ENCODE measurements at regions not wholly inside any gene's neighbourhood (a gene's known extent, or its start where the extent isn't known, plus 50 kb on each side); places are given as distances from the start of the nearest gene placed in this dataset.

DNA sequence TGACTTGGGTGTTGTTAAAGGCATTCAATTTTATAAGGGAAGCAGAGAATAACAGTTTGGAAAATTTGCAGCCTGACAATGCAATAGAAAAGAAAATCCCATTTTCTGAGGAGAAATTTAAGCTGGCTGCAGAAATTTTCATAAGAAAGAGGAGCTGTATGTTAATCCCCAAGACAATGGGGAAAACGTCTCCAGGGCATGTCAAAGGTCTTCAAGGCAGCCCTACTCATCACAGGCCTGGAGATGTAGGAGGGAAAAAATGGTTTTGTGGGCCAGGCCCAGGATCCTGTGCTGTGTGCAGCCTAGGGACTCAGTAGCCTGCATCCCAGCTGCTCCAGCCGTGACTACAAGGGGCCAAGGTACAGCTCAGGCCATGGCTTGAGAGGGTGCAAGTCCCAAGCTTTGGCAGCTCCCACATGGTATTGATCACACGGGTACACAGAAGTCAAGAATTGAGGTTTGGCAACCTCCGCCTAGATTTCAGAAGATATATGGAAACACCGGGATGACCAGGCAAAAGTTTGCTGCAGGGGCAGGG is 846.4 kb downstream of the C12orf50 start:
- no peaks in the 10 kb centered on the region for H3K27me3 Mint-ChIP-seq
- DNase-seq (ENCODE audit: low spot score in 2 of 2) (no peak), ATAC-seq (ENCODE audit: low read depth) (no peak)
- H3K36me3 Mint-ChIP-seq = no peaks in the 10 kb centered on the region
- H3K27ac Mint-ChIP-seq = no peak overlapping the region
- H3K4me1 Mint-ChIP-seq = no peaks in the 10 kb centered on the region
- no peak overlapping the region for H3K4me3 Mint-ChIP-seq
- peaks cover 2% of the 10 kb centered on the region for H3K9me3 Mint-ChIP-seq

DNA sequence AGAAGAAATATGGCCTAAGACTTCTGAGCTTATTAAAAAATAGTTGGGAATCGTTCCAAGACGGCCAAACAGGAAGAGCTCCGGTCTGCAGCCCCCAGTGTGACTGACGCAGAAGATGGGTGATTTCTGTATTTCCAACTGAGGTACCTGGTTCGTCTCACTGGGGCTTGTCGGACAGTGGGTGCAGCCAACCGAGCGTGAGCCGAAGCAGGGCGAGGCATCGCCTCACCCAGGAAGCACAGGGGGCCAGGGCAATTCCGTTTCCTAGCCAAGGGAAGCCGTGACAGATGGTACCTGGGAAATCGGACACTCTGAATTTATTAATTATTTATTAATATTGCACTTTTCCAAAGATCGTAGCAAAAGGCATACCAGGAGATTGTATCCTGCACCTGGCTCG is 857.8 kb downstream of the C12orf50 start:
- H3K9me3 Mint-ChIP-seq = peaks cover 4% of the 10 kb centered on the region
- H3K27ac Mint-ChIP-seq = no peak overlapping the region
- peaks cover 1% of the 10 kb centered on the region for H3K27me3 Mint-ChIP-seq
- no peaks in the 10 kb centered on the region for H3K4me1 Mint-ChIP-seq
- H3K36me3 Mint-ChIP-seq = peaks cover 3% of the 10 kb centered on the region
- DNase-seq (ENCODE audit: low spot score in 2 of 2) (no peak), ATAC-seq (ENCODE audit: low read depth) (no peak)
- no peak overlapping the region for H3K4me3 Mint-ChIP-seq

DNA sequence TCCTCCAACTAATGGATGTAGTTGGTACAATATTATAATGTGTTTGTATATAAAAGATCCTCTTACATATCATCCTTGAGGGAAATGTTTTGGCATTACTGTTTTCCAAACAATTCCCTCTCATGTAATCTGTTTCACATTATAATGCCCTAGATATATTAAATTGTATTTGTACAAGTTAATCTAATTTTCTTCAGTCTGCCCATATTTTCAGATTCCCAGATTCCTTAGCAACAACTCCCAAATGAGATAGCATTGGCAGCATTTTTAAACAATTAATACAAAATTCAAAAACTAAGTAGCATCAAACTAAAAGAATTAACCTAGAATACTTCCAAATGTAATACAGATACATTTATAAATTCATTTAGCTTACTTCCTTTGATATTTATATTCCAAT is 860.2 kb downstream of the C12orf50 start:
- no peak overlapping the region for H3K27ac Mint-ChIP-seq
- H3K4me3 Mint-ChIP-seq = no peak overlapping the region
- H3K9me3 Mint-ChIP-seq = peaks cover 9% of the 10 kb centered on the region
- no peak for DNase-seq (ENCODE audit: low spot score in 2 of 2)
- H3K36me3 Mint-ChIP-seq = peaks cover 3% of the 10 kb centered on the region
- no peaks in the 10 kb centered on the region for H3K4me1 Mint-ChIP-seq
- peaks cover 1% of the 10 kb centered on the region for H3K27me3 Mint-ChIP-seq
- ATAC-seq (ENCODE audit: low read depth) = no peak

DNA sequence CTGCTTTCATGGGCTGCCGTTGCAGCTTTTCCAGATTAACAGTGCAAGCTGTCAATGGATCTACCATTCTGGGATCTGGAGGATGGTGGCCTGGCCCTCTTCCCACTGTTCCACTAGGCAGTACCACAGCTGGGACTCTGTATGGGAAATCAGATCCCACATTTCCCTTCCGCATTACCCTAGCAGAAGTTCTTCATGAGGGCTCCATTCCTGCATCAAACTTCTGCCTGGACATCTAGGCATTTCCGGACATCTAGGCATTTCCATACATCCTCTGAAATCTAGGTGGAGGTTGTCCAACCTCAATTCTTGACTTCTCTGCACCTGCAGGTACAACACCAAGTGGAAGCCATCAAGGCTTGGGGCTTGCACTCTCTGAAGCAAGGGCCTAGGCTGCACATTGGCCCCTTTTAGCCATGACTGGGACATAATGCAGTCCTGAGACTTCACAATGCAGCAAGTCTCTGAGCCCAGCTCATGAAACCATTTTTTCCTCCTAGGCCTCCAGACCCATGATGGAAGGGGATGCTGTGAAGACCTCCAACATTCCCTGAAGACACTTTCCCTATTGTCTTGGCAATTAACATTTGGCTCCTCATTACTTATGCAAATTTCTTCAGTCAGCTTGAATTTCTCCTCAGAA is 863.3 kb downstream of the C12orf50 start:
- ATAC-seq (ENCODE audit: low read depth) (no peak), DNase-seq (ENCODE audit: low spot score in 2 of 2) (no peak)
- no peak overlapping the region for H3K27ac Mint-ChIP-seq
- no peaks in the 10 kb centered on the region for H3K4me1 Mint-ChIP-seq
- peaks cover 1% of the 10 kb centered on the region for H3K36me3 Mint-ChIP-seq
- H3K27me3 Mint-ChIP-seq = no peaks in the 10 kb centered on the region
- H3K9me3 Mint-ChIP-seq = peaks cover 7% of the 10 kb centered on the region
- no peak overlapping the region for H3K4me3 Mint-ChIP-seq

DNA sequence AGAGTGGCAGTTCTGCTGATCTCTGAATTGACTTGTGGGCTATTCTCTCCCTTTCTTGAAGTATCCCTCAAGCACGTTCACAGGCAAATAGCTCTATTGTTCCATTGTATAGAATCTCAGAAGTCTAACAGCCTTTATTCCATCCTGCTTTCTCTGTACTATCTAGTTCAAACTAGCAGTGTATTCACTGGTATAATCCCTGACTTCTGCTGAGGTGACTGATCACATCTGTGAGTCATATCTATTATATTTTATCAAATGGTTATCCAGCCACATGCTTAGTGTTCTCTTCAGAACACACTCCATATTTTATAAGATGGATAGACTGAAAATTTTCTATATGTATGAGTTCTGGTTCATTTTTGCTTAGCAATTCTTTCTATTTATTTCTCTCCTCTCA is 866.1 kb downstream of the C12orf50 start:
- H3K4me1 Mint-ChIP-seq = no peaks in the 10 kb centered on the region
- ATAC-seq (ENCODE audit: low read depth) (no peak), DNase-seq (ENCODE audit: low spot score in 2 of 2) (no peak)
- no peak overlapping the region for H3K27ac Mint-ChIP-seq
- H3K4me3 Mint-ChIP-seq = no peak overlapping the region
- H3K36me3 Mint-ChIP-seq = no peaks in the 10 kb centered on the region
- H3K27me3 Mint-ChIP-seq = no peaks in the 10 kb centered on the region
- H3K9me3 Mint-ChIP-seq = peaks cover 7% of the 10 kb centered on the region

DNA sequence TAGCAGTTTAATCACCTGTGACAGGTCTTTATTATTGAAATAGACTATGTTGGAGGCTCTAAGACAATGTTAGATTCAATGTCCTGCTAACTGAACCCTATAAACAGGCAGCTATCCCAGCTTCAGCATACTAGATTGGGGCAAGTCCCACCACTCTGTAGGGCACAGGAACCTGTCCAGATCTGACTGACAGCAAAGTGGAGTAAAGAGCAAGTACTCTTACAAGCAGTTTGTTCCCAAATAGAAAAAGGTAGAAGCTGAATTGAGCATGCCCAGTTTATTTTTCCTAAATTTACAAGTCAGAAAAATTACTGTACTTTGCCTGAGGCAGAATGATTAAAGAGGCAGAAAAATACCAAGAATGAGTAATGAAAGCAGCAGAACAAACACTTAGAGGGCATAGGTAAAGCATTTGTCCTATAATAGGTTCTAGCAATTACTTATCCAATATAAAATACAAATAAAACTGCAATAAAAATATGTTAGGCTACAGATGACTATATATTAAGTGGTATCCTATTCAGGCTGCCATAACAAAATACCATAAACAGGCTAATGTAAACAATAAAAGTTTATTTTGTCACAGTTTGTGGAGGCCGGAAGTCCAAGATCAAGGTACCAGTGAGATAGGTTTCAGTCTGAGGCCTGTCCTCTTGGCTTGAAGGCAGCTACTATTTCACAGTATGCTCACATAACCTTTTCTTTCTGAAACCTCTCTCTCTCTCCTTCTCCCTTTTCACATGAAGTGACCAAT is 868.2 kb downstream of the C12orf50 start:
- Mint-ChIP-seq H3K27ac (no peak overlapping the region), H3K36me3 (no peaks in the 10 kb centered on the region), H3K4me1 (no peaks in the 10 kb centered on the region), H3K9me3 (peaks cover 7% of the 10 kb centered on the region), H3K4me3 (no peak overlapping the region), H3K27me3 (no peaks in the 10 kb centered on the region)
- no peak for DNase-seq (ENCODE audit: low spot score in 2 of 2)
- no peak for ATAC-seq (ENCODE audit: low read depth)

DNA sequence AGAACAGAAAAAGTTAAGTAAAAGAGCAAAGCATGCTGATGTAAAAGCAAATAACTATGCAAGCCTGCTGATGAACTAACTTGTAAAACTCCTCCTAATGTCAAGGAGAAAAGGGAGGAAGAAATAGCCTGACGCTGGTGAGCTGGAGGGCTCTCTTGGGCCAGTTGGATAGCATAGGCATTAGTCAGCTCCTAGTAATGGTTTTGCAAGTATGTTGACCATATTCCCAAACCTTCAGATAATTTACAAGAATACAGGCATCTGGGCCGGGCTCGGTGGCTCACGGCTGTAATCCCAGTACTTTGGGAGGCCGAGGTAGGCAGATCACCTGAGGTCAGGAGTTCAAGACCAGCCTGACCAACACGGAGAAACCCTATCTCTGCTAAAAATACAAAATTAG is 871.4 kb downstream of the C12orf50 start:
- Mint-ChIP-seq H3K4me1 (no peaks in the 10 kb centered on the region), H3K4me3 (no peak overlapping the region), H3K27ac (no peak overlapping the region), H3K27me3 (no peaks in the 10 kb centered on the region), H3K36me3 (no peaks in the 10 kb centered on the region), H3K9me3 (no peaks in the 10 kb centered on the region)
- DNase-seq (ENCODE audit: low spot score in 2 of 2) (no peak), ATAC-seq (ENCODE audit: low read depth) (no peak)

DNA sequence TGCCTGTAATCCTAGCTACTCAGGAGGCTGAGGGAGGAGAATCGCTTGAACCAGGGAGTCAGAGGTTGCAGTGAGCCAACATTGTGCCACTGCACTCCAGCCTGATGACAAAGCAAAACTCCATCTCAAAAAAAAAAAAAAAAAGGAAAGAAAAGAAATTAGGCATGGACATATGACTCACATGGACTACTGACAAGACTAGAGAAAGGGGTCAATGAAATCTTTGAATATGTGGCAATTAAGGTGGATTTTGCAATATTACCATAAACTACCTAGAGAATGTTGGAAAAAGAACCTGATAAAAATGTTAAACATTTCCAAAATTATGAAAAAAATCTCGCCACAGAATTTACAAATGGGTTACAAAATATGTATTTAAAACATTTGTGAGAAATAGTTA is 873.6 kb downstream of the C12orf50 start:
- no peak overlapping the region for H3K27ac Mint-ChIP-seq
- no peaks in the 10 kb centered on the region for H3K4me1 Mint-ChIP-seq
- no peak for DNase-seq (ENCODE audit: low spot score in 2 of 2)
- H3K27me3 Mint-ChIP-seq = no peaks in the 10 kb centered on the region
- no peak overlapping the region for H3K4me3 Mint-ChIP-seq
- ATAC-seq (ENCODE audit: low read depth) = no peak
- no peaks in the 10 kb centered on the region for H3K9me3 Mint-ChIP-seq
- H3K36me3 Mint-ChIP-seq = no peaks in the 10 kb centered on the region

DNA sequence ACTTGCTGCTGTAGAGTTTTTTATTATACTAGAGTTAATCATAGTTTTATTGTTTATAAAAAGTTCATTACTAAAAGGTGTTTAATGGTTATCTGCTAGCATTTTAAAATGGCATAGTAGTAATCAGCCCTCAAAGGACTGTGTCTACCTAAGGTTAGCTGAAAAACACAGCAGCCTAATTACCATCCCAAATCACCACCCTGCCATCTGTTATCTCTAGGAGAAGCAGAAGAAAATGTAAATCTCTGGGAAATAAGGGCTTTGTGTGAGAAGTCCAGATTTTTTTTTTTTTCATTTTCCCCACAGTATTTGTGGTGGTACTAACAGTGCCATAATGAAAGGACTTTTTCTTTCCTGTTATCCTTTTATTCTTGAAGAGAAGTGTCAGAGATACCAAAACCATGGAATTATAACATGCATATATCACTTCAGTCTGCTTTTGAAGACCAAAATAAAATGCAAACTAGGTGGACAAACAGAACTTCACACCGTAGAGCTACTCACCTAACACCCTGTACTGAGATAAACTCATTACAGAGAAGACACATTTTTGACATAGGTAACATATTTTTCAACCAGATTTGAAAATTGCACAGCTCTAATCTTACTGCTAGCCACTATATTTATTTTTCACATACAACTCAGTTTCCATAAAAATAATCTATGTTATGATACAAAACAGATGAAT is 876.2 kb downstream of the C12orf50 start:
- no peak overlapping the region for H3K27ac Mint-ChIP-seq

DNA sequence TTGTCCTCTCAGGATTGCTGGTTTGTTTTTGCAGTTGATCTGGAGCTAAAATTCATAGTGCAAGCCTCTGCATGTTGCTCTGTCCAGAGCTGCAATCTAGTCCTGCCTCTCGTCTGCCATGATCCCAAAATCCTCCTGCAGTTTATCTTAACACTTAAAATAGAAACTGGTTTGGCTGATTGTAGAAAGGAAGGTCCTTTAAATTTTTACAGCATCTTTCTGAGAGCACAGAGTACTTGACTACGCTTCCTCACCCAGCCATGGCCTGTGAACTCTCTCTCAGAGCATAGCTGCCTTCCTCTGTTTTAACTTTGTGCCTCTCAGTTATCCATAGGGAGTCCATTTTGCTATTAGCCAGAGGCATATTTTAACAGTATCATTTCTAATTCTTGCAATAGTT is 877.1 kb downstream of the C12orf50 start:
- peaks cover 2% of the 10 kb centered on the region for H3K9me3 Mint-ChIP-seq
- no peaks in the 10 kb centered on the region for H3K27me3 Mint-ChIP-seq
- no peak for ATAC-seq (ENCODE audit: low read depth)
- no peaks in the 10 kb centered on the region for H3K4me1 Mint-ChIP-seq
- H3K36me3 Mint-ChIP-seq = no peaks in the 10 kb centered on the region
- no peak overlapping the region for H3K4me3 Mint-ChIP-seq
- DNase-seq (ENCODE audit: low spot score in 2 of 2) = no peak
- H3K27ac Mint-ChIP-seq = no peak overlapping the region

More for the DNA sequence above, 876.2 kb downstream of the C12orf50 start:
- no peaks in the 10 kb centered on the region for H3K36me3 Mint-ChIP-seq
- no peaks in the 10 kb centered on the region for H3K27me3 Mint-ChIP-seq
- ATAC-seq (ENCODE audit: low read depth) (no peak), DNase-seq (ENCODE audit: low spot score in 2 of 2) (no peak)
- H3K4me3 Mint-ChIP-seq = no peak overlapping the region
- H3K4me1 Mint-ChIP-seq = no peaks in the 10 kb centered on the region
- peaks cover 2% of the 10 kb centered on the region for H3K9me3 Mint-ChIP-seq

DNA sequence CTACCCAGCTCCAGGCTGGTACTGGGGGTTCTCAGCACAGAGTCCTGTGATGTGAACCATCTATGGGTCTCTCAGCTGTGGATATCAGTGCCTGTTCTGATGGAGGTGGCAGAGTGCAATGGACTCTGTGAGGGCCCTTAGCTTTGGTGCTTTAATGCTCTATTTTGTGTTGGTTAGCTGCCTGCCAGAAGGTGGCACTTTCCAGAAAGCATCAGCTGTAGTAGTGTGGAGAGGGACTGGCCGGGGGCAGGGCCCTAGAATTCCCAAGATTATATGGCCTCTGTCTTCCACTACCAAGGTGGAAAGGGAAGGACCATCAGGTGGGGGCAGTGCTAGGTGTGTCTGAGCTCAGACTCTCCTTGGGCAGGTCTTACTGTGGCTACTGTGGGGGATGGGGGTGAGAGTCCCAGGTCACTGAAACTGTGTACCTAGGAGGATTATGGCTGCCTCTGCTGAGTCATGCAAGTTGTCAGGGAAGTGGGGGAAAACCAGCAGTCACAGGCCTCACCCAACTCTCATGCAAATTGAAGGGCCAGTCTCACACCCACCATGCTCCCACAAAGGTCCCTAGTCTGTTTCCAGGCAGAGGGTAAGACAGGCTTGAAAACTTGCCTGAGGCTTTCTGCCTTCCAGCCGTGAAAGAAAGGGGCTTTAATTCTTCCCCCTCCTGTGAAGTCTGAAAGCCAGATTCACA is 878.1 kb downstream of the C12orf50 start:
- H3K4me1 Mint-ChIP-seq = no peaks in the 10 kb centered on the region
- H3K4me3 Mint-ChIP-seq = no peak overlapping the region
- no peaks in the 10 kb centered on the region for H3K36me3 Mint-ChIP-seq

DNA sequence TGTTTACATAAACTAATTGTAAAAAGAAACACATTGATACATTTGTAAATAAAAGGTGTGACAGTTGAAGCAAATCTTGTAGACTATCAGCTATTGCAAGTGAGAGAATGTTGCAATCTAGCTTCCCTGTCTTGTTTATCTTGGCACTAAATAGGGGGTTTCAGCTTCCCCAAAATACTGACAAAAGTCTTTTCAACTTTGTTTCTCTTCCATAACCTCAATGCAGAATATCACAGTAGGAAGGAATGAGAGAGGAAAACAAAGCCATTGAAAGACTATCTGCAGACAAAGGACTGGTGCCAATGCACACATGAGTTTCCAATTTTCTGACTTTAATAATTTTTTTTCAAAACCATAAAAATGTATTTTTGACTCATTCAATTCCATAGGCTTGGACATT is 886.2 kb upstream of the MGAT4C start:
- H3K4me1 Mint-ChIP-seq = no peaks in the 10 kb centered on the region
- no peaks in the 10 kb centered on the region for H3K9me3 Mint-ChIP-seq
- DNase-seq (ENCODE audit: low spot score in 2 of 2) (no peak), ATAC-seq (ENCODE audit: low read depth) (no peak)
- no peak overlapping the region for H3K4me3 Mint-ChIP-seq
- no peak overlapping the region for H3K27ac Mint-ChIP-seq
- no peaks in the 10 kb centered on the region for H3K36me3 Mint-ChIP-seq
- no peaks in the 10 kb centered on the region for H3K27me3 Mint-ChIP-seq

More for the DNA sequence above, 878.1 kb downstream of the C12orf50 start:
- no peak for DNase-seq (ENCODE audit: low spot score in 2 of 2)
- Mint-ChIP-seq H3K27ac (no peak overlapping the region), H3K27me3 (no peaks in the 10 kb centered on the region), H3K9me3 (peaks cover 2% of the 10 kb centered on the region)
- ATAC-seq (ENCODE audit: low read depth) = no peak

DNA sequence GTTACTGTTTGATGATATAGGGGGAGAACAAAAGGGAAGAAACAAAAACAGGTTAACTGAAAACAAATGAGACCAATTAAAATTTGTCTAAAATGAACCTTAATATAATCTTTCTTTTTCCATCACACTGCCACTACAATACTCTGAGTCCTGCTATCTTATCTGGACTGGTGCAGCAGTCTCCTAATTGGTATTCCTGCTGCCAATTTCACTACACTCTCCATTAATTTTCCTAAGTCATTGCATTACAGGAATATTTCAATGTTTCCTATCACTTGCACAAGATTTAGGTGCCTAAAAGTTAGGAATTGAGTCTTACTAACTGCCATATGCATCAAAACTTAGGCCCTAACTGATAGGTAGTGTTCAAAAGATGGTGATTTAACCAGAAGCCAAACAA is 884.9 kb upstream of the MGAT4C start:
- no peak overlapping the region for H3K27ac Mint-ChIP-seq
- H3K4me1 Mint-ChIP-seq = no peaks in the 10 kb centered on the region
- no peak for DNase-seq (ENCODE audit: low spot score in 2 of 2)
- H3K36me3 Mint-ChIP-seq = no peaks in the 10 kb centered on the region
- H3K27me3 Mint-ChIP-seq = no peaks in the 10 kb centered on the region
- H3K9me3 Mint-ChIP-seq = no peaks in the 10 kb centered on the region
- no peak overlapping the region for H3K4me3 Mint-ChIP-seq
- ATAC-seq (ENCODE audit: low read depth) = no peak

DNA sequence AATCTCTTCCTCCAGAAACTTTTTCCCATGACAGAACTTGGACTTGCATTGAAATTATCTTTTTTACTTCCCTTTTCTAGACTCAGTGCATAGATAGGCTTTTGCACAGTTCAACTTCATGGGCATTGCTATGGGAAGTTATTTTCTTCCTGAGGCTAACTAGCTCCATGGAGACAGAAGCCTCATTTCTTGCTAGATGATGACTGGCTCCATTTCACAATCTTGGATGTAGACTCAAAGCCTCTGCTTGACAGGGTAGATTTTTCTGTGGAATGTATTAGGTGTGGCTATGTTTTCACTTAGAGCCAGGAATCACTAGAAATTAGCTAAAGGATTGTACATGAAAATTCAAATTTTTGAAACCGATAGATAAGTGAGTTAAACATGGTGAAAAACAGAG is 884.1 kb upstream of the MGAT4C start:
- Mint-ChIP-seq H3K27me3 (no peaks in the 10 kb centered on the region), H3K4me1 (no peaks in the 10 kb centered on the region), H3K9me3 (no peaks in the 10 kb centered on the region), H3K27ac (no peak overlapping the region), H3K4me3 (no peak overlapping the region), H3K36me3 (no peaks in the 10 kb centered on the region)
- ATAC-seq (ENCODE audit: low read depth) (no peak), DNase-seq (ENCODE audit: low spot score in 2 of 2) (no peak)

All from memory B cell (primary cell).